Left ventricle myocardium inferior (tissue), 1 donor: ENCODE measurements at regions not wholly inside any gene's neighbourhood (a gene's known extent, or its start where the extent isn't known, plus 50 kb on each side); places are given as distances from the start of the nearest gene placed in this dataset.

Experiments
- DNase-seq: peaks from one replicate; pipeline ENCODE4 v3.0.0-alpha.2; 2020
- H3K27ac ChIP-seq: fragments of 200-600 bp; replicated peaks from 2 replicates; pipeline ENCODE4 v1.8.0; 2021
- H3K27me3 ChIP-seq: fragments of 200-600 bp; 2 replicates; pipeline ENCODE4 v1.8.0; 2021; ENCODE audit warnings: low read depth
- H3K36me3 ChIP-seq: fragments of 200-600 bp; 2 replicates; pipeline ENCODE4 v1.8.0; 2021
- H3K4me1 ChIP-seq: fragments of 200-600 bp; 2 replicates; pipeline ENCODE4 v1.8.0; 2021
- H3K4me3 ChIP-seq: fragments of 200-600 bp; 2 replicates; pipeline ENCODE4 v1.8.0; 2021; ENCODE audit warnings: mild to moderate bottlenecking, moderate library complexity
- H3K9me3 ChIP-seq: fragments of 200-600 bp; replicated peaks from 2 replicates; pipeline ENCODE4 v1.8.0; 2021
- intact Hi-C: fragments of 100-400 bp; cut with micrococcal nuclease; formaldehyde crosslinking; loops from one replicate; pipeline ENCODE4 v1.11.0; 2022
- TF ChIP-seq, protein P1 (sequence below): fragments of 200-600 bp; IDR thresholded peaks from 2 replicates; pipeline ENCODE4 v1.8.0; 2021; ENCODE audit warnings: antibody characterized with exemption, mild to moderate bottlenecking, borderline replicate concordance
- donor health status: DM: no; HTN: yes; CAD: no; lungs with severe emphysema.

DNA sequence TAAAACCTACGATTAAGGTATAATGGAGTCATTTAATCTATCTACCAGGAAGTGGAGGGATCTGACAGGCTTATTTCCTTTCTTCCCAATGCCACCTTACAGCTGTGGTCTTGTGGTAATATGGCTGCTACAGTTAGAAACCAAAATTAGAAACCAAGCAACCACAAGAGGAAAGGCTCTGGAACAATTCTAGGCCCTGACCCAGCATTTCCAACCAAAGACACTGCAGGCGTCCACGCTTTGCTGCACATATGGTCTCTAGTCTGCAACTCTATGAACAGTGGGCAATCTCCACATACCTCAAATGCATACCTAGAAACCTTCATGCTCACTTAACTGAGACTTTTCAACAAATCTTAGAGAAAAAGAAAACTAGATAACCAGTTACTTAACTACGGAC, 339.1 kb downstream of the NFIB start:
- no peaks in the 10 kb centered on the region for H3K27me3 ChIP-seq
- DNase-seq: no peak
- TF ChIP-seq, protein P1, sequence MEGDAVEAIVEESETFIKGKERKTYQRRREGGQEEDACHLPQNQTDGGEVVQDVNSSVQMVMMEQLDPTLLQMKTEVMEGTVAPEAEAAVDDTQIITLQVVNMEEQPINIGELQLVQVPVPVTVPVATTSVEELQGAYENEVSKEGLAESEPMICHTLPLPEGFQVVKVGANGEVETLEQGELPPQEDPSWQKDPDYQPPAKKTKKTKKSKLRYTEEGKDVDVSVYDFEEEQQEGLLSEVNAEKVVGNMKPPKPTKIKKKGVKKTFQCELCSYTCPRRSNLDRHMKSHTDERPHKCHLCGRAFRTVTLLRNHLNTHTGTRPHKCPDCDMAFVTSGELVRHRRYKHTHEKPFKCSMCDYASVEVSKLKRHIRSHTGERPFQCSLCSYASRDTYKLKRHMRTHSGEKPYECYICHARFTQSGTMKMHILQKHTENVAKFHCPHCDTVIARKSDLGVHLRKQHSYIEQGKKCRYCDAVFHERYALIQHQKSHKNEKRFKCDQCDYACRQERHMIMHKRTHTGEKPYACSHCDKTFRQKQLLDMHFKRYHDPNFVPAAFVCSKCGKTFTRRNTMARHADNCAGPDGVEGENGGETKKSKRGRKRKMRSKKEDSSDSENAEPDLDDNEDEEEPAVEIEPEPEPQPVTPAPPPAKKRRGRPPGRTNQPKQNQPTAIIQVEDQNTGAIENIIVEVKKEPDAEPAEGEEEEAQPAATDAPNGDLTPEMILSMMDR: no peak
- no peaks in the 10 kb centered on the region for H3K36me3 ChIP-seq
- H3K9me3 ChIP-seq: no peaks in the 10 kb centered on the region
- H3K4me3 ChIP-seq: no peak overlapping the region
- H3K4me1 ChIP-seq: peaks cover 28% of the 10 kb centered on the region
- peak overlapping the region; percentile 25 for H3K27ac ChIP-seq
- intact Hi-C loops: no loop called here

- Histone ChIP-seq H3K9me3 (no peaks in the 10 kb centered on the region), H3K27me3 (no peaks in the 10 kb centered on the region), H3K27ac (peak overlapping the region; percentile 33), H3K4me3 (no peak overlapping the region), H3K36me3 (no peaks in the 10 kb centered on the region), H3K4me1 (peaks cover 33% of the 10 kb centered on the region)
- intact Hi-C loops: no loop called here
- TF ChIP-seq, protein P1: no peak
- DNase-seq: no peak
These were observed 341.8 kb downstream of the NFIB start for GRCh38 chr9:13971966-13972655.

DNA sequence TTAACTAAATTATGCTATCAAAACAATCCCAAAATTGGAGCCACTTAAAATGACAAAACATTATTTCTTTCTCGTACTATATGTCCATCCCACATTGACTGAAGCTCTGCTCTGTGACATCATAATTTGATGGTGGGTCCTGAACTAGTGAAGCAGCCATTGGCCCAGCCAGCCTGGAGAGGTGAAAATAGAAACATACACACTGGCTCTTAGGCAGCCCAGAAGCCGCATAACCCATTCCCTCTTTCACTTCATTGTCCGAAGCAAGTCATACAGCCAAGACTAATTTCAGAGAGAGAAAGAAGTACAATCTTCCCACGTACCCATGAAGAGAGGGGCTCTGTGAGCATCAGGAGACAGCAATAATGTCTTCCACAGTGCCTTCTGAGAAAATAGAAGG, 342.5 kb downstream of the NFIB start:
- Histone ChIP-seq H3K9me3 (no peaks in the 10 kb centered on the region), H3K27me3 (no peaks in the 10 kb centered on the region), H3K4me3 (no peak overlapping the region), H3K27ac (peak overlapping the region; percentile 33), H3K4me1 (peaks cover 33% of the 10 kb centered on the region), H3K36me3 (no peaks in the 10 kb centered on the region)
- TF ChIP-seq, protein P1: no peak
- intact Hi-C loops: no loop called here
- no peak for DNase-seq

GRCh38 chr9:13970426-13970825, 343.5 kb downstream of the NFIB start:
- intact Hi-C loops: no loop called here
- DNase-seq: no peak
- Histone ChIP-seq H3K9me3 (no peaks in the 10 kb centered on the region), H3K27ac (peak overlapping the region; percentile 18), H3K4me3 (no peak overlapping the region), H3K4me1 (peaks cover 33% of the 10 kb centered on the region), H3K36me3 (no peaks in the 10 kb centered on the region), H3K27me3 (no peaks in the 10 kb centered on the region)
- TF ChIP-seq, protein P1: no peak

DNA sequence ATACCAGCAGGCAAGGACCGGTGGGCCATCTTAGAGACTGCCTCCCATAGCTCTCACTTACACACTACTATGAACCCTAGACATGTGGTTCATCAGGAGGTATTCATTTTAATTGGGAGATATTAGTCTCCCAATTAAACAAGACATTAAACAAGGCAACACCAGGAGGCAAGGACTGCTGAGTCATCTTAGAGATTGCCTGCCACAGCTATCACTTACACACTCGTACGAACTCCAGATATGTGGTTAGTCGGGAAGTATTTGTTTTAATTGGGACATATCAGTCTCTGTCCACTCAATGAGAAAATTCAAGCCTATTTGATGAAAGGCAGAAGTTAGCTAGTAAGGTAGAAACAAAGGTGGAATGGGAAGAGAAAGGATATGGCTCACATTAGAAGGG, 343.9 kb downstream of the NFIB start:
- no peaks in the 10 kb centered on the region for H3K36me3 ChIP-seq
- H3K4me3 ChIP-seq: no peak overlapping the region
- no peak overlapping the region for H3K27ac ChIP-seq
- intact Hi-C loops: no loop called here
- no peak for DNase-seq
- no peaks in the 10 kb centered on the region for H3K27me3 ChIP-seq
- peaks cover 33% of the 10 kb centered on the region for H3K4me1 ChIP-seq
- H3K9me3 ChIP-seq: no peaks in the 10 kb centered on the region
- TF ChIP-seq, protein P1: no peak
